KMS-11 (cell line): ENCODE measurements at regions not wholly inside any gene's neighbourhood (a gene's known extent, or its start where the extent isn't known, plus 50 kb on each side); places are given as distances from the start of the nearest gene placed in this dataset.

Source experiments
- H2AFZ ChIP-seq: fragments of 200-600 bp; sonication (generic); 2 replicates; pipeline ENCODE4 v1.6.1; 2016; ENCODE audit warnings: antibody characterized with exemption, mixed run types, low read depth
- H3K27ac ChIP-seq: fragments of 200-600 bp; sonication (generic); 2 replicates; pipeline ENCODE4 v1.6.1; 2016; ENCODE audit warnings: mild to moderate bottlenecking, mixed run types
- H3K27me3 ChIP-seq: fragments of 200-600 bp; sonication (generic); 2 replicates; pipeline ENCODE4 v1.6.1; 2017; ENCODE audit warnings: mild to moderate bottlenecking, low read depth, mixed run types, moderate library complexity; ENCODE audit not compliant: insufficient read depth
- H3K36me3 ChIP-seq: fragments of 200-600 bp; sonication (generic); 2 replicates; pipeline ENCODE4 v1.6.1; 2017; ENCODE audit warnings: mild to moderate bottlenecking, mixed run types; ENCODE audit not compliant: insufficient read depth
- H3K4me1 ChIP-seq: fragments of 200-600 bp; sonication (generic); 2 replicates; pipeline ENCODE4 v1.6.1; 2016; ENCODE audit warnings: mild to moderate bottlenecking, low read depth, mixed run types; ENCODE audit not compliant: poor library complexity, severe bottlenecking
- H3K4me2 ChIP-seq: fragments of 200-600 bp; sonication (generic); 2 replicates; pipeline ENCODE4 v1.7.0; 2016; ENCODE audit warnings: mild to moderate bottlenecking, mixed run types
- H3K4me3 ChIP-seq: fragments of 200-600 bp; sonication (generic); IDR thresholded peaks from 2 replicates; pipeline ENCODE4 v1.6.1; 2017; ENCODE audit warnings: low read depth, low read length, mixed read lengths; ENCODE audit not compliant: insufficient read depth
- H3K79me2 ChIP-seq: fragments of 200-600 bp; sonication (generic); 2 replicates; pipeline ENCODE4 v1.6.1; 2016; ENCODE audit warnings: low read depth, mixed run types; ENCODE audit not compliant: insufficient read depth
- H3K9ac ChIP-seq: fragments of 200-600 bp; sonication (generic); 2 replicates; pipeline ENCODE4 v1.6.1; 2016; ENCODE audit warnings: mild to moderate bottlenecking, mixed run types
- H4K20me1 ChIP-seq: fragments of 200-600 bp; sonication (generic); 2 replicates; pipeline ENCODE4 v1.6.1; 2016; ENCODE audit warnings: mild to moderate bottlenecking, mixed run types; ENCODE audit not compliant: insufficient read depth
- TF ChIP-seq, protein P1 (sequence below): fragments of 200-600 bp; sonication (generic); conservative IDR thresholded peaks from 2 replicates; pipeline ENCODE4 v1.6.1; 2017; ENCODE audit warnings: low read depth, mild to moderate bottlenecking, antibody characterized with exemption, low read length, moderate library complexity, mixed read lengths

DNA sequence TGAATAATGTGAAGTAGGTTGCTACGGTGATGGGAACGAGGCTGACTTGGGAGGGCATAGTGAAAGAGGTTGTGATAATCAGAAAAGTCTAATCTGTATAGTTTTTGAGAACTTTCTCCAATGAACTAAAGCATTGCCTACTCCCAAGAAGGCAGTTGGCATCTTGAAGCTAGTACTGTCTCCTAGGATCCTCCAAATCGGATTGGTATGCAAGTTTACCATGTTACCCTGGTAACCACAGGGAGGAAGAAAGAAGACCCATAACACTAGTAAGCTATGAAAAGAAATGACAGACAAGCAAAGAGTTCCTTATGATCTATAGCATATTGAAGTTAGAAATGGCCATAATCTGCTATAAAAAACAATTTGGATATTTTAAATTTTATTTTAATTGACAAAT is 127.2 kb upstream of the SYNPR start:
- H3K27ac ChIP-seq: no peak overlapping the region
- H2AFZ ChIP-seq: no peak overlapping the region
- H3K4me2 ChIP-seq: no peak overlapping the region
- no peak overlapping the region for H3K9ac ChIP-seq
- no peaks in the 10 kb centered on the region for H3K79me2 ChIP-seq
- H3K27me3 ChIP-seq: no peaks in the 10 kb centered on the region
- H3K4me1 ChIP-seq: no peaks in the 10 kb centered on the region
- TF ChIP-seq, protein P1, sequence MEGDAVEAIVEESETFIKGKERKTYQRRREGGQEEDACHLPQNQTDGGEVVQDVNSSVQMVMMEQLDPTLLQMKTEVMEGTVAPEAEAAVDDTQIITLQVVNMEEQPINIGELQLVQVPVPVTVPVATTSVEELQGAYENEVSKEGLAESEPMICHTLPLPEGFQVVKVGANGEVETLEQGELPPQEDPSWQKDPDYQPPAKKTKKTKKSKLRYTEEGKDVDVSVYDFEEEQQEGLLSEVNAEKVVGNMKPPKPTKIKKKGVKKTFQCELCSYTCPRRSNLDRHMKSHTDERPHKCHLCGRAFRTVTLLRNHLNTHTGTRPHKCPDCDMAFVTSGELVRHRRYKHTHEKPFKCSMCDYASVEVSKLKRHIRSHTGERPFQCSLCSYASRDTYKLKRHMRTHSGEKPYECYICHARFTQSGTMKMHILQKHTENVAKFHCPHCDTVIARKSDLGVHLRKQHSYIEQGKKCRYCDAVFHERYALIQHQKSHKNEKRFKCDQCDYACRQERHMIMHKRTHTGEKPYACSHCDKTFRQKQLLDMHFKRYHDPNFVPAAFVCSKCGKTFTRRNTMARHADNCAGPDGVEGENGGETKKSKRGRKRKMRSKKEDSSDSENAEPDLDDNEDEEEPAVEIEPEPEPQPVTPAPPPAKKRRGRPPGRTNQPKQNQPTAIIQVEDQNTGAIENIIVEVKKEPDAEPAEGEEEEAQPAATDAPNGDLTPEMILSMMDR: no peak
- H4K20me1 ChIP-seq: no peaks in the 10 kb centered on the region
- no peaks in the 10 kb centered on the region for H3K36me3 ChIP-seq
- H3K4me3 ChIP-seq: no peak overlapping the region

DNA sequence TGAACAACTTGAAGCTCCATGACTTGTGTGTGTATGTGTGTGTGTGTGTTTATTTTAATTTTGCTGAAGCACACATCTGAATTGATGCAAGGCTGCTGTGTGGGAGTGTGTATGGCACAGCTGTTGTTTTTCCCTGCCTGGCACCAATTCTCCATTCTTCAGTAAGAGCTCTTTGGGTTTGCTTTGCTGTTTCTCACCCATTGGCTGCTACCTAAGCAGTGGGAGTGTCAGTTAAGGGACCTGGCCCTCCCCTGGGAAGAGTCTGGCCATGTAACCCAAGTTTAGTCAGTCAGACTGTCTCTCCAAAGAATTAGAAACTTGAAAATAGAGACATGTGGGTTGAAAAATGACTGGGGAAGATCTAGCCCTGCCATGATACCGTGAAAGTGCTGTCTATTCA is 126.2 kb upstream of the SYNPR start:
- Histone ChIP-seq H3K9ac (no peak overlapping the region), H3K79me2 (no peaks in the 10 kb centered on the region)

DNA sequence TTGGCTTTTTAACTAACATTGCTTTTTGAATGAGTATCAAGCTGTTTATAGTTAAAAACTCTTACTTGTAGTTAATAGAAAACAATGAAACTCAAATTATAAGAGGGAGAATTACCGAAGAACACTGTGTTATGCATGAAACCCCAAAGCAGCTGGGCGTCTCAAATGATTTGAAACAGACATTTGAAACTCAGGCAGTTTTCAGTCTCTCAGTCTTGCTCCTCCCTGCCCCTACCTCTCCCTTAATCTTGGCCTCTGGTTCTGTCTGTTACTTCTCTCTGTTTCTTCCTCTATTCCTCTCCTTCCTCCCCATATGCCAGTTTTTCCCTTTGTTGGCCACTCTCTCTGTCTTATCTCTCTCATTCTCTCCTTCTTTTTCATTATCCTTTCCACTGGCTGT is 118.3 kb upstream of the SYNPR start:
- Histone ChIP-seq H3K9ac (no peak overlapping the region), H3K4me2 (no peak overlapping the region), H3K4me1 (no peaks in the 10 kb centered on the region), H3K27me3 (no peaks in the 10 kb centered on the region), H3K27ac (no peak overlapping the region), H4K20me1 (no peaks in the 10 kb centered on the region), H3K4me3 (no peak overlapping the region), H2AFZ (no peak overlapping the region), H3K79me2 (no peaks in the 10 kb centered on the region), H3K36me3 (no peaks in the 10 kb centered on the region)
- TF ChIP-seq, protein P1: no peak

More for the DNA sequence above, 126.2 kb upstream of the SYNPR start:
- Histone ChIP-seq H3K4me2 (no peak overlapping the region), H3K4me1 (no peaks in the 10 kb centered on the region), H3K27ac (no peak overlapping the region), H2AFZ (no peak overlapping the region), H3K36me3 (no peaks in the 10 kb centered on the region), H3K27me3 (no peaks in the 10 kb centered on the region), H4K20me1 (no peaks in the 10 kb centered on the region), H3K4me3 (no peak overlapping the region)
- TF ChIP-seq, protein P1: no peak

DNA sequence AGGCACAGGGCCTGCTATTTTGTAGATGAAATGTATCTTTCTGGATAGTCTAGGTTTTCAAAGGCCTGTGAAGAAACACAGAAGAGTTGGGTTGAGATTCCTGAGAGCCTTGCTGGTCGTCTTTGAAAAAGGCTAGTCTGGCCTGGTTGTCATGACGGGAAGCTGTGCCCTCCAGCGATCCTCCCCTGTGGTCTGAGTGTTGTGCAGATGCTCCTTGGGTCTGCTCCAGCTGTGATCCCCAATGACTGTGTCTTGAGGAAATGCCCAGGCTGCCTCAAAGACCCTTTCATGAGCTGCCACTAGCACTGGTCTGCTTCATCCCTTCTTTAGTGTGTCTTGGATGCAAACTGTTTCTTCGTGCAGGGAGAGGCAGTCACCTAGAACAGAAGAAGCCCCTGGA is 111.0 kb upstream of the SYNPR start:
- H3K4me2 ChIP-seq: no peak overlapping the region
- no peaks in the 10 kb centered on the region for H4K20me1 ChIP-seq
- no peak overlapping the region for H3K4me3 ChIP-seq
- no peak overlapping the region for H3K9ac ChIP-seq
- H3K79me2 ChIP-seq: no peaks in the 10 kb centered on the region
- no peak overlapping the region for H3K27ac ChIP-seq
- H3K27me3 ChIP-seq: no peaks in the 10 kb centered on the region
- no peak overlapping the region for H2AFZ ChIP-seq
- no peaks in the 10 kb centered on the region for H3K36me3 ChIP-seq
- TF ChIP-seq, protein P1: no peak
- no peaks in the 10 kb centered on the region for H3K4me1 ChIP-seq
